ENCODE measurements at regions not wholly inside any gene's neighbourhood (a gene's known extent, or its start where the extent isn't known, plus 50 kb on each side); places are given as distances from the start of the nearest gene placed in this dataset.

GRCh38 chr5:92459654-92460053 is 1076.5 kb upstream of the ARRDC3 start:
- DNase-seq, result no peak

- DNase-seq, result peak; percentile 70
Observed at GRCh38 chr5:92455011-92455410, 1071.9 kb upstream of the ARRDC3 start.

GRCh38 chr5:92444888-92445287 is 1061.8 kb upstream of the ARRDC3 start:
- no peak for DNase-seq

- no peak for DNase-seq
Observed at GRCh38 chr5:92435781-92436180, 1052.7 kb upstream of the ARRDC3 start.

- DNase-seq, result no peak
Observed at GRCh38 chr5:92429646-92430045, 1046.5 kb upstream of the ARRDC3 start.

GRCh38 chr5:92428415-92428814 is 1045.3 kb upstream of the ARRDC3 start:
- DNase-seq, result no peak

GRCh38 chr5:92424785-92425426 is 1041.8 kb upstream of the ARRDC3 start:
- DNase-seq, result no peak

GRCh38 chr5:92421942-92422341 is 1038.8 kb upstream of the ARRDC3 start:
- DNase-seq, result no peak

- no peak for DNase-seq
Observed at GRCh38 chr5:92421196-92421595, 1038.1 kb upstream of the ARRDC3 start.

GRCh38 chr5:92419261-92419660 is 1036.1 kb upstream of the ARRDC3 start:
- no peak for DNase-seq

- DNase-seq, result no peak
Observed at GRCh38 chr5:92418341-92418740, 1035.2 kb upstream of the ARRDC3 start.

GRCh38 chr5:92409134-92409533 is 1026.0 kb upstream of the ARRDC3 start:
- DNase-seq, result no peak

GRCh38 chr5:92402956-92403702 is 1020.0 kb upstream of the ARRDC3 start:
- no peak for DNase-seq

- DNase-seq, result no peak
Observed at GRCh38 chr5:92402045-92402444, 1018.9 kb upstream of the ARRDC3 start.

GRCh38 chr5:92401492-92401891 is 1018.4 kb upstream of the ARRDC3 start:
- DNase-seq, result no peak

GRCh38 chr5:92394936-92395335 is 1011.8 kb upstream of the ARRDC3 start:
- no peak for DNase-seq

- DNase-seq, result no peak
Observed at GRCh38 chr5:92390657-92391056, 1007.5 kb upstream of the ARRDC3 start.

GRCh38 chr5:92380069-92380770 is 997.1 kb upstream of the ARRDC3 start:
- DNase-seq, result no peak

- DNase-seq, result no peak
Observed at GRCh38 chr5:92378966-92379611, 996.0 kb upstream of the ARRDC3 start.

- no peak for DNase-seq
Observed at GRCh38 chr5:92374859-92375258, 991.7 kb upstream of the ARRDC3 start.

GRCh38 chr5:92372766-92373165 is 989.6 kb upstream of the ARRDC3 start:
- DNase-seq, result no peak

GRCh38 chr5:92371889-92372235 is 988.7 kb upstream of the ARRDC3 start:
- no peak for DNase-seq

- DNase-seq, result no peak
Observed at GRCh38 chr5:92371171-92371888, 988.2 kb upstream of the ARRDC3 start.

All from MV-4-11 (cell line).